ENCODE measurements at regions not wholly inside any gene's neighbourhood (a gene's known extent, or its start where the extent isn't known, plus 50 kb on each side); places are given as distances from the start of the nearest gene placed in this dataset.

GRCh38 chr10:71021402-71021801 is 133.0 kb upstream of the PCBD1 start:
- no peak overlapping the region for H3K9ac ChIP-seq (ENCODE audit: low read depth, low read length)
- no peak for ATAC-seq (ENCODE audit: insufficient read depth, low read depth)
- H4K20me1 ChIP-seq (ENCODE audit: insufficient read depth, low read length): no peaks in the 10 kb centered on the region
- no peak overlapping the region for H3K4me3 ChIP-seq (ENCODE audit: low read depth in 1 of 2, low read length in 2 of 2)
- H3K27me3 ChIP-seq (ENCODE audit: insufficient read depth, low read length, poor library complexity): peaks cover 3% of the 10 kb centered on the region
- no peak overlapping the region for H3K4me2 ChIP-seq (ENCODE audit: insufficient read depth, low read length)
- no peak for DNase-seq
- no peaks in the 10 kb centered on the region for H3K4me1 ChIP-seq (ENCODE audit: insufficient read depth, low read length)
- H3K79me2 ChIP-seq (ENCODE audit: insufficient read depth, low read length): no peaks in the 10 kb centered on the region
- H3K36me3 ChIP-seq (ENCODE audit: insufficient read depth, low read length): no peaks in the 10 kb centered on the region
- H3K27ac ChIP-seq (ENCODE audit: low read length): no peak overlapping the region
- no peak overlapping the region for H2AFZ ChIP-seq (ENCODE audit: low read depth, low read length)
- H3K9me3 ChIP-seq (ENCODE audit: insufficient read depth, low read length, severe bottlenecking): no peaks in the 10 kb centered on the region
- no peak for TF ChIP-seq EZH2 (IDR thresholded peaks at IDR 0.05; ENCODE audit: borderline replicate concordance, low read depth, low read length, severe bottlenecking)
- TF ChIP-seq CTCF (IDR thresholded peaks at IDR 0.05; ENCODE audit: borderline replicate concordance, extremely low read depth, low read length, poor library complexity, severe bottlenecking): no peak

DNA sequence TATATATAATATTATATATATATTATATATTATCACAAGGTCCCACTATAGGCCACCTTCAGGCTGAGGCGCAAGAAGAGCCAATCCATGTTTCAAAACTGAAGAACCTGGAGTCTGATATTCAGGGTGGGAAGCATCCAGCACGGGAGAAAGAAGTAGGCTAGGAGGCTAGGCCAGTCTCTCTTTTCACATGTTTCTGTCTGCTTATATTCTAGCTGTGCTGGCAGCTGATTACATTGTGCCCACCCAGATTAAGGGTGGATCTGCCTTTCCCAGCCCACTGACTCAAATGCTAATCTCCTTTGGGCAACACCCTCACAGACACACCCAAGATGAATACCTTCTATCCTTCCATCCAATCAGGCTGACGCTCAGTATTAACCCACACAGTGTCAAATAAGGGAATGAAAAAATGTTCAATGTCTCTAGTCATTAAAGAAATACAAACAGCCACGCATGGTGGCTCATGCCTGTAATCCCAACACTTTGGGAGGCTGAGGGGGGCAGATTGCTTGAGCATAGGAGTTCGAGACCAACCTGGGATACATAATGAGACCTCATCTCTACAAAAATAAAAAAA is 135.4 kb upstream of the PCBD1 start:
- no peak for DNase-seq
- H3K27me3 ChIP-seq (ENCODE audit: insufficient read depth, low read length, poor library complexity): peaks cover 3% of the 10 kb centered on the region
- ATAC-seq (ENCODE audit: insufficient read depth, low read depth): no peak
- H4K20me1 ChIP-seq (ENCODE audit: insufficient read depth, low read length): no peaks in the 10 kb centered on the region
- H3K79me2 ChIP-seq (ENCODE audit: insufficient read depth, low read length): no peaks in the 10 kb centered on the region
- H3K36me3 ChIP-seq (ENCODE audit: insufficient read depth, low read length): no peaks in the 10 kb centered on the region
- no peak overlapping the region for H3K4me3 ChIP-seq (ENCODE audit: low read depth in 1 of 2, low read length in 2 of 2)
- H2AFZ ChIP-seq (ENCODE audit: low read depth, low read length): no peak overlapping the region
- TF ChIP-seq CTCF (IDR thresholded peaks at IDR 0.05; ENCODE audit: borderline replicate concordance, extremely low read depth, low read length, poor library complexity, severe bottlenecking): no peak
- TF ChIP-seq EZH2 (IDR thresholded peaks at IDR 0.05; ENCODE audit: borderline replicate concordance, low read depth, low read length, severe bottlenecking): no peak
- no peak overlapping the region for H3K4me2 ChIP-seq (ENCODE audit: insufficient read depth, low read length)
- H3K27ac ChIP-seq (ENCODE audit: low read length): no peak overlapping the region
- H3K4me1 ChIP-seq (ENCODE audit: insufficient read depth, low read length): no peaks in the 10 kb centered on the region
- H3K9me3 ChIP-seq (ENCODE audit: insufficient read depth, low read length, severe bottlenecking): no peaks in the 10 kb centered on the region
- H3K9ac ChIP-seq (ENCODE audit: low read depth, low read length): no peak overlapping the region

GRCh38 chr10:71024490-71024889 is 136.1 kb upstream of the PCBD1 start:
- Histone ChIP-seq H3K36me3 (ENCODE audit: insufficient read depth, low read length) (no peaks in the 10 kb centered on the region), H3K9me3 (ENCODE audit: insufficient read depth, low read length, severe bottlenecking) (no peaks in the 10 kb centered on the region), H2AFZ (ENCODE audit: low read depth, low read length) (no peak overlapping the region), H3K4me3 (ENCODE audit: low read depth in 1 of 2, low read length in 2 of 2) (no peak overlapping the region), H3K4me2 (ENCODE audit: insufficient read depth, low read length) (no peak overlapping the region), H3K4me1 (ENCODE audit: insufficient read depth, low read length) (no peaks in the 10 kb centered on the region), H4K20me1 (ENCODE audit: insufficient read depth, low read length) (no peaks in the 10 kb centered on the region), H3K27me3 (ENCODE audit: insufficient read depth, low read length, poor library complexity) (peaks cover 3% of the 10 kb centered on the region), H3K79me2 (ENCODE audit: insufficient read depth, low read length) (no peaks in the 10 kb centered on the region), H3K27ac (ENCODE audit: low read length) (no peak overlapping the region), H3K9ac (ENCODE audit: low read depth, low read length) (no peak overlapping the region)
- TF ChIP-seq EZH2 (IDR thresholded peaks at IDR 0.05; ENCODE audit: borderline replicate concordance, low read depth, low read length, severe bottlenecking): no peak
- TF ChIP-seq CTCF (IDR thresholded peaks at IDR 0.05; ENCODE audit: borderline replicate concordance, extremely low read depth, low read length, poor library complexity, severe bottlenecking): no peak
- ATAC-seq (ENCODE audit: insufficient read depth, low read depth) (no peak), DNase-seq (no peak)

DNA sequence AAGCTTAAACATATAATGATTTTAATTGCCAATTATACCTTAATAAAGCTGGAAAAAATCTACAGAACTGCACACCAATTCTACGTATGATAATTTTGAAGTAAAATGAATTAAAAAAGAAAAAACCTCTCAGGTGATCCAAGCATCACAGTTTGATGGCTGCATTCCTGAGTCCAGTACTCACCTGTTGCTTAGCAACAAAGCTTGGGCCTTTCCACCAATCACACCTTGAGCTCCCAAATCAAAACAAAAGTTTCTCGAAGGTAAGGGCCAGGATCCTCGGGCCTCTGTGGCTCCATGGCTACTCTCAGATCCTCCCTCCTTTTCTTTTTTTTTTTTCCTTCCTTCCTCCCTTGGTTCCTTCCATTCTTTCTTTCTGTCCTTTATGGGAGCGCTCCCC is 137.2 kb upstream of the PCBD1 start:
- DNase-seq (no peak), ATAC-seq (ENCODE audit: insufficient read depth, low read depth) (no peak)
- TF ChIP-seq EZH2 (IDR thresholded peaks at IDR 0.05; ENCODE audit: borderline replicate concordance, low read depth, low read length, severe bottlenecking) (no peak), CTCF (IDR thresholded peaks at IDR 0.05; ENCODE audit: borderline replicate concordance, extremely low read depth, low read length, poor library complexity, severe bottlenecking) (no peak)
- H2AFZ ChIP-seq (ENCODE audit: low read depth, low read length): no peak overlapping the region
- H3K27ac ChIP-seq (ENCODE audit: low read length): no peak overlapping the region
- no peak overlapping the region for H3K9ac ChIP-seq (ENCODE audit: low read depth, low read length)
- H3K79me2 ChIP-seq (ENCODE audit: insufficient read depth, low read length): no peaks in the 10 kb centered on the region
- no peaks in the 10 kb centered on the region for H3K36me3 ChIP-seq (ENCODE audit: insufficient read depth, low read length)
- no peaks in the 10 kb centered on the region for H4K20me1 ChIP-seq (ENCODE audit: insufficient read depth, low read length)
- no peak overlapping the region for H3K4me3 ChIP-seq (ENCODE audit: low read depth in 1 of 2, low read length in 2 of 2)
- H3K4me2 ChIP-seq (ENCODE audit: insufficient read depth, low read length): no peak overlapping the region
- H3K4me1 ChIP-seq (ENCODE audit: insufficient read depth, low read length): no peaks in the 10 kb centered on the region
- peaks cover 3% of the 10 kb centered on the region for H3K27me3 ChIP-seq (ENCODE audit: insufficient read depth, low read length, poor library complexity)
- H3K9me3 ChIP-seq (ENCODE audit: insufficient read depth, low read length, severe bottlenecking): no peaks in the 10 kb centered on the region
